GM23248 (cell line): ENCODE measurements at regions not wholly inside any gene's neighbourhood (a gene's known extent, or its start where the extent isn't known, plus 50 kb on each side); places are given as distances from the start of the nearest gene placed in this dataset.

ENCODE experiments used
- DNase-seq: peaks from one replicate; pipeline ENCODE4 v3.0.0-alpha.2; 2015
- H2AFZ ChIP-seq: fragments of 200-600 bp; sonication (generic); 2 replicates; pipeline ENCODE4 v1.6.1; 2016; ENCODE audit warnings: antibody characterized with exemption
- H3F3A ChIP-seq: fragments of 200-600 bp; sonication (generic); 2 replicates; pipeline ENCODE4 v1.6.1; 2016; ENCODE audit warnings: mild to moderate bottlenecking, antibody characterized with exemption, mixed run types; ENCODE audit not compliant: insufficient read depth
- H3K27ac ChIP-seq: fragments of 200-600 bp; sonication (generic); 2 replicates; pipeline ENCODE4 v1.5.1; 2016; ENCODE audit warnings: mild to moderate bottlenecking
- H3K27me3 ChIP-seq: fragments of 200-600 bp; sonication (generic); replicated peaks from 2 replicates; pipeline ENCODE4 v1.6.1; 2016; ENCODE audit warnings: mild to moderate bottlenecking; ENCODE audit not compliant: insufficient read depth
- H3K36me3 ChIP-seq: fragments of 200-600 bp; sonication (generic); 2 replicates; pipeline ENCODE4 v1.6.1; 2016; ENCODE audit warnings: low read depth, mild to moderate bottlenecking
- H3K4me1 ChIP-seq: fragments of 200-600 bp; sonication (generic); 2 replicates; pipeline ENCODE4 v1.6.1; 2016; ENCODE audit warnings: mild to moderate bottlenecking; ENCODE audit not compliant: insufficient read depth
- H3K4me2 ChIP-seq: fragments of 200-600 bp; sonication (generic); one replicate; pipeline ENCODE4 v1.6.1; 2016; ENCODE audit warnings: mild to moderate bottlenecking; ENCODE audit not compliant: unreplicated experiment
- H3K4me3 ChIP-seq: fragments of 200-600 bp; sonication (generic); 2 replicates; pipeline ENCODE4 v1.5.1; 2016; ENCODE audit warnings: mild to moderate bottlenecking
- H3K79me2 ChIP-seq: fragments of 200-600 bp; sonication (generic); 2 replicates; pipeline ENCODE4 v1.6.1; 2016; ENCODE audit warnings: mild to moderate bottlenecking; ENCODE audit not compliant: insufficient read depth
- H3K9ac ChIP-seq: fragments of 200-600 bp; sonication (generic); 2 replicates; pipeline ENCODE4 v1.6.1; 2016; ENCODE audit warnings: mild to moderate bottlenecking
- H3K9me2 ChIP-seq: fragments of 200-600 bp; sonication (generic); 2 replicates; pipeline ENCODE4 v1.6.1; 2016; ENCODE audit warnings: mixed run types, mild to moderate bottlenecking, moderate library complexity; ENCODE audit not compliant: insufficient read depth
- H3K9me3 ChIP-seq: fragments of 200-600 bp; sonication (generic); one replicate; pipeline ENCODE4 v1.6.1; 2017; ENCODE audit warnings: low read depth
- H4K20me1 ChIP-seq: fragments of 200-600 bp; sonication (generic); 2 replicates; pipeline ENCODE4 v1.6.0; 2016; ENCODE audit not compliant: insufficient read depth
- EZH2 ChIP-seq: fragments of 200-600 bp; sonication (generic); IDR thresholded peaks from 2 replicates; pipeline ENCODE4 v1.6.1; 2018; ENCODE audit warnings: antibody characterized with exemption, mild to moderate bottlenecking; ENCODE audit not compliant: insufficient read depth, poor library complexity, severe bottlenecking
- EZH2phosphoT487 ChIP-seq: fragments of 200-600 bp; sonication (generic); IDR thresholded peaks from 2 replicates; pipeline ENCODE4 v1.6.1; 2018; ENCODE audit warnings: antibody characterized with exemption, moderate library complexity, mild to moderate bottlenecking, low read depth; ENCODE audit not compliant: insufficient read depth
- WGBS, 2 experiments: methylation state at CpG; one replicate each; pipeline ENCODE4 v1.1.6; 2015 to 2017; ENCODE audit warnings: low lambda C conversion rate in 2 of 2, low coverage in 1 of 2; ENCODE audit errors: missing lambda C conversion rate in 2 of 2; 5-methylcytosine and 5-hydroxymethylcytosine counted together
- in situ Hi-C: fragments of 300-500 bp; cut with MboI; formaldehyde crosslinking; loops from 2 replicates; pipeline ENCODE4 v1.15.0; 2020

DNA sequence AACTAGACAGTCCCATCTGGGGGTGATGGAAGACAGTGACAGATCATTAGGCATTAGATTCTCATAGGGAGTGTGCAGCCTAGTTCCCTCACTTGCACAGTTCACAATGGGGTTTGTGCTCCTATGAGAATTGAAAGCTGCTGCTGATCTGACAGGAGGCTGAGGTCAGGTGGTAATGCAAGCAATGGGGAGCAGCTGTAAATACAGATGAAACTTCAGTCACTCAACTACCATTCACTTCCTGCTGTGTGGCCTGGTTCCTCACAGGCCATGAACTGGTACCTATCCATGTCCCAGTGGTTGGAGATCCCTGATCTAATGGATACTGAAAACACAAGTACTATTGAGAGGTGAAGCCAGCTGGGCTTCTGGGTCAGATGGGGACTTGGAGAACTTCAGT lies 72.5 kb downstream of the AGTR2 start:
- Histone ChIP-seq H3K27ac (no peak overlapping the region), H3K9me3 (no peaks in the 10 kb centered on the region), H3K36me3 (no peaks in the 10 kb centered on the region), H3K9ac (no peak overlapping the region), H3K27me3 (no peaks in the 10 kb centered on the region), H4K20me1 (no peaks in the 10 kb centered on the region), H3K4me1 (peaks cover 10% of the 10 kb centered on the region; the same call in 1 of the 2 replicates), H3K4me2 (no peak overlapping the region), H3K79me2 (no peaks in the 10 kb centered on the region), H3K9me2 (no peaks in the 10 kb centered on the region), H2AFZ (no peak overlapping the region), H3K4me3 (no peak overlapping the region), H3F3A (peaks cover 5% of the 10 kb centered on the region; the same call in 1 of the 2 replicates)
- no peak for DNase-seq
- in situ Hi-C loops = no loop called here
- TF ChIP-seq EZH2phosphoT487 = no peak
- TF ChIP-seq EZH2 = no peak

DNA sequence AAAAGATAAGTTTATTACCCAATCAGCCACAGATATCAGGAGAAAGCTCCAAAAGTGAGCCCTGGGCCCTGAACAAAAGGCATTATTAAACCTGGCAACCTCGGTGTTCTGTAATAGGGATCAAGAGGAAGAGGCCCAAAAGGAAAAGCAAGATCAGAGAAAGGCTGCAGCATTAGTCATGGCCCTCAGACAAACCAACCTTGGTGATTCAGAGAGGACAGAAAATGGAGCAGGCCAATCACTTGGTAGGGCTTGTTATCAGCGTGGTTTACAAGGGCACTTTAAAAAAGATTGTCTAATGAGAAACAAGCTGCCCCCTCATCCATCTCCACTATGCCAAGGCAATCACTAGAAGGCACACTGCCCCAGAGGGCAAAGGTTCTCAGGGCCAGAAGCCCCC lies 75.7 kb downstream of the AGTR2 start:
- Histone ChIP-seq H3K9me2 (no peaks in the 10 kb centered on the region), H3K36me3 (no peaks in the 10 kb centered on the region), H3K9ac (no peak overlapping the region), H3K27ac (no peak overlapping the region), H3K9me3 (no peaks in the 10 kb centered on the region), H3K4me3 (no peak overlapping the region), H3K27me3 (no peaks in the 10 kb centered on the region), H4K20me1 (no peaks in the 10 kb centered on the region), H3K79me2 (no peaks in the 10 kb centered on the region), H2AFZ (no peak overlapping the region), H3K4me1 (no peaks in the 10 kb centered on the region), H3F3A (no peaks in the 10 kb centered on the region), H3K4me2 (no peak overlapping the region)
- 78 to 80% methylated on average over 1 to 2 of the region's 2 CpGs for WGBS, 2 experiments
- in situ Hi-C loops = no loop called here
- DNase-seq = peak; percentile 40
- TF ChIP-seq EZH2 (no peak), EZH2phosphoT487 (no peak)

DNA sequence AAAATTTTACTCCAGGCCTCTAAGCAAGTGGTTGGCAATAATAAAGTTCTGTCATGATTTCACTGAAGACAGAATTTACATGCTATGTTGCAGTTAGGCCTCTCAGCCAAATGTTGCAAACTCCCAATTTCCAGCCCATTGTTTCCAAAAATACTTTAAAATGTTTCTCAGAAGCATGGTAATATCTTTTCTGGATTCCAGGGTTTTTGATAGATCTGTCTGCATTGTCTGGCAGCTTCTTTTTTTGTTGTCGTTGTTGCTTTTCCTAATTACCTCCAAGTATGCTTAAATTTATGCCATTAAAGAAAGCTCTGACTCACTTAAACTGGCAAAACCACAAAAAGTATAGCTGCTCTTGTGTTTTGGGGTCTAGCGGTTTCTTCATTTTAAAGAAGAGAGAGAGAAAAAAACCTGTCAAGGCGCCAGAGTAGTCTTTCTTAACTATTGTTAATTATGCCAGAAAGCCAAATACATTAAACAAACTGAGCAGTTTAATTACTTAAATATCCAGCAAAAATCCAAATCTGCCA lies 97.0 kb downstream of the AGTR2 start:
- WGBS, 2 experiments = 26 to 36% methylated on average over 3 of the region's 3 CpGs
- DNase-seq = peak; percentile 31

DNA sequence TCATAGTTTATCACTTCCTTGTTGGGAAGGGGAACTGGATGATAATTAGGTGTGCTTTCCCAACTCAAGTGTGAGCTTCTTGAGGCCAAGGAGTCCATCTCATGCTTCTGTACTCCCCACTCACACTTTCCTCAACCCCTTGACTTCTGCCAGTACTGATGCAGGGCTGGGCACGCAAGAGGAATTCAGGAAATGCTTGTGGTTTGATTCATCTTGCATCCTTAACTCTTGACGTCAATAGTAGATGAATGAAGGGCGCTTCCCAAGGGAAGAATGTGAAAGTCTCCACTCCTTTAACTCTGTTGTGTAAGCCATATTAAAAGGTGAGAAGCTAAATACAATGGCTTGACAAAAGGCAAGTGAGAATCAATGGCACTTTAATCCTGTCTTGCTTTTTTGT lies 101.8 kb downstream of the AGTR2 start:
- Histone ChIP-seq H3K4me2 (peak overlapping the region; percentile 41), H2AFZ (peak overlapping the region; percentile 30; the same call in 1 of the 2 replicates), H3K27ac (peak overlapping the region; percentile 93), H3K9me2 (no peaks in the 10 kb centered on the region), H3K27me3 (no peaks in the 10 kb centered on the region), H3F3A (peaks cover 6% of the 10 kb centered on the region; the same call in 1 of the 2 replicates), H4K20me1 (no peaks in the 10 kb centered on the region), H3K4me3 (no peak overlapping the region), H3K9me3 (no peaks in the 10 kb centered on the region), H3K79me2 (no peaks in the 10 kb centered on the region), H3K9ac (peak overlapping the region; percentile 62), H3K4me1 (peaks cover 18% of the 10 kb centered on the region), H3K36me3 (no peaks in the 10 kb centered on the region)
- no peak for TF ChIP-seq EZH2
- TF ChIP-seq EZH2phosphoT487 = no peak
- DNase-seq = peak; percentile 86
- WGBS, 2 experiments = 4 to 5% methylated on average over 3 of the region's 3 CpGs
- in situ Hi-C loops = no loop called here

More for the DNA sequence above, 97.0 kb downstream of the AGTR2 start:
- no peak overlapping the region for H3K4me2 ChIP-seq
- no peak overlapping the region for H2AFZ ChIP-seq
- H3K9ac ChIP-seq = 0 out of 2 replicates have a peak overlapping the region, but pooled peaks have one; percentile 8
- H3K9me3 ChIP-seq = no peaks in the 10 kb centered on the region
- no peak overlapping the region for H3K4me3 ChIP-seq
- no peaks in the 10 kb centered on the region for H3K79me2 ChIP-seq
- H3K27ac ChIP-seq = peak overlapping the region; percentile 43
- no peaks in the 10 kb centered on the region for H4K20me1 ChIP-seq
- no peaks in the 10 kb centered on the region for H3K36me3 ChIP-seq
- H3K4me1 ChIP-seq = peaks cover 17% of the 10 kb centered on the region
- in situ Hi-C loops = no loop called here
- no peaks in the 10 kb centered on the region for H3K9me2 ChIP-seq
- no peak for TF ChIP-seq EZH2phosphoT487
- TF ChIP-seq EZH2 = no peak
- peaks cover 7% of the 10 kb centered on the region; the same call in 1 of the 2 replicates for H3F3A ChIP-seq
- no peaks in the 10 kb centered on the region for H3K27me3 ChIP-seq

DNA sequence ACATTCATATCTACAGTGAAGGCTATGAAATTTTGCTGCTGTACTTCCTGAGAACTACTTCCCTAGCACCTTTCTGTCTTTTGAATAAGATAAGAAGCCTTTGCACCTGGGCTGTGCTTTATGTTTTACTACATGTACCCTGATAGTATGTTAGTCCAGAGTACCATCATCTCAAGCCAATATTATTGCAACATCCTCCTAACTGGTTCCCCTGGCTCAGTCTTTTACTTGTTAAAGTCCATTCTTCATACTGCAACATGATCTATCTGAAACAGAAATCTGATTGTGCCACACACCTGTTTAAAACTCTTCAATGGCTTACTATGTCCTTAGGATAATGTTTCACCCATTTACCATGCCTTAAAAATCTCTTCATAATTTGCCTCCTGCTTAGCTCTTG lies 102.3 kb downstream of the AGTR2 start:
- peak overlapping the region; percentile 62 for H3K9ac ChIP-seq
- TF ChIP-seq EZH2phosphoT487 (no peak), EZH2 (no peak)
- no peaks in the 10 kb centered on the region for H3K36me3 ChIP-seq
- H3K27ac ChIP-seq = peak overlapping the region; percentile 93
- peak overlapping the region; percentile 30; the same call in 1 of the 2 replicates for H2AFZ ChIP-seq
- H3K79me2 ChIP-seq = no peaks in the 10 kb centered on the region
- peak overlapping the region; percentile 41 for H3K4me2 ChIP-seq
- H3F3A ChIP-seq = peaks cover 3% of the 10 kb centered on the region; the same call in 1 of the 2 replicates
- H3K4me1 ChIP-seq = peaks cover 14% of the 10 kb centered on the region
- H3K9me3 ChIP-seq = no peaks in the 10 kb centered on the region
- no peak overlapping the region for H3K4me3 ChIP-seq
- H4K20me1 ChIP-seq = no peaks in the 10 kb centered on the region
- H3K9me2 ChIP-seq = no peaks in the 10 kb centered on the region
- peak; percentile 9 for DNase-seq
- no peaks in the 10 kb centered on the region for H3K27me3 ChIP-seq
- in situ Hi-C loops = no loop called here
